ENCODE measurements at regions not wholly inside any gene's neighbourhood (a gene's known extent, or its start where the extent isn't known, plus 50 kb on each side); places are given as distances from the start of the nearest gene placed in this dataset.

GRCh38 chr2:220660277-220661145, 911.6 kb downstream of the EPHA4 start:
- no peak for TF ChIP-seq CTCF (IDR thresholded peaks at IDR 0.05)
- TF ChIP-seq POLR2A (IDR thresholded peaks at IDR 0.05) = no peak
